Panc1 (cell line): ENCODE measurements at regions not wholly inside any gene's neighbourhood (a gene's known extent, or its start where the extent isn't known, plus 50 kb on each side); places are given as distances from the start of the nearest gene placed in this dataset.

ENCODE experiments used
- POLR2AphosphoS5 ChIP-seq: IDR thresholded peaks from 2 replicates; pipeline ENCODE4 v1.6.1; 2012; ENCODE audit warnings: mild to moderate bottlenecking, low read depth, low read length, moderate library complexity
- SIN3A ChIP-seq: IDR thresholded peaks from 2 replicates; pipeline ENCODE4 v1.6.1; 2012; ENCODE audit warnings: low read depth, mild to moderate bottlenecking, low read length, moderate library complexity, borderline replicate concordance; ENCODE audit not compliant: insufficient read depth
- TF ChIP-seq, protein P1 (sequence below): fragments of 450-650 bp; IDR thresholded peaks from 2 replicates; pipeline ENCODE4 v1.5.1; 2017; ENCODE audit warnings: mild to moderate bottlenecking
- TF ChIP-seq, protein P2 (sequence below), 2 experiments: IDR thresholded peaks; 2 replicates each; pipeline ENCODE4 v1.6.1; 2011 to 2012; ENCODE audit warnings: low read depth in 2 of 2, control low read depth in 1 of 2, low read length in 1 of 2, mild to moderate bottlenecking in 1 of 2, moderate library complexity in 1 of 2; ENCODE audit not compliant: insufficient read depth in 1 of 2

GRCh38 chr7:138313829-138314178, 146.3 kb upstream of the TRIM24 start:
- TF ChIP-seq, protein P1, sequence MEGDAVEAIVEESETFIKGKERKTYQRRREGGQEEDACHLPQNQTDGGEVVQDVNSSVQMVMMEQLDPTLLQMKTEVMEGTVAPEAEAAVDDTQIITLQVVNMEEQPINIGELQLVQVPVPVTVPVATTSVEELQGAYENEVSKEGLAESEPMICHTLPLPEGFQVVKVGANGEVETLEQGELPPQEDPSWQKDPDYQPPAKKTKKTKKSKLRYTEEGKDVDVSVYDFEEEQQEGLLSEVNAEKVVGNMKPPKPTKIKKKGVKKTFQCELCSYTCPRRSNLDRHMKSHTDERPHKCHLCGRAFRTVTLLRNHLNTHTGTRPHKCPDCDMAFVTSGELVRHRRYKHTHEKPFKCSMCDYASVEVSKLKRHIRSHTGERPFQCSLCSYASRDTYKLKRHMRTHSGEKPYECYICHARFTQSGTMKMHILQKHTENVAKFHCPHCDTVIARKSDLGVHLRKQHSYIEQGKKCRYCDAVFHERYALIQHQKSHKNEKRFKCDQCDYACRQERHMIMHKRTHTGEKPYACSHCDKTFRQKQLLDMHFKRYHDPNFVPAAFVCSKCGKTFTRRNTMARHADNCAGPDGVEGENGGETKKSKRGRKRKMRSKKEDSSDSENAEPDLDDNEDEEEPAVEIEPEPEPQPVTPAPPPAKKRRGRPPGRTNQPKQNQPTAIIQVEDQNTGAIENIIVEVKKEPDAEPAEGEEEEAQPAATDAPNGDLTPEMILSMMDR = no peak
- TF ChIP-seq SIN3A (no peak), POLR2AphosphoS5 (no peak)
- TF ChIP-seq, protein P2, sequence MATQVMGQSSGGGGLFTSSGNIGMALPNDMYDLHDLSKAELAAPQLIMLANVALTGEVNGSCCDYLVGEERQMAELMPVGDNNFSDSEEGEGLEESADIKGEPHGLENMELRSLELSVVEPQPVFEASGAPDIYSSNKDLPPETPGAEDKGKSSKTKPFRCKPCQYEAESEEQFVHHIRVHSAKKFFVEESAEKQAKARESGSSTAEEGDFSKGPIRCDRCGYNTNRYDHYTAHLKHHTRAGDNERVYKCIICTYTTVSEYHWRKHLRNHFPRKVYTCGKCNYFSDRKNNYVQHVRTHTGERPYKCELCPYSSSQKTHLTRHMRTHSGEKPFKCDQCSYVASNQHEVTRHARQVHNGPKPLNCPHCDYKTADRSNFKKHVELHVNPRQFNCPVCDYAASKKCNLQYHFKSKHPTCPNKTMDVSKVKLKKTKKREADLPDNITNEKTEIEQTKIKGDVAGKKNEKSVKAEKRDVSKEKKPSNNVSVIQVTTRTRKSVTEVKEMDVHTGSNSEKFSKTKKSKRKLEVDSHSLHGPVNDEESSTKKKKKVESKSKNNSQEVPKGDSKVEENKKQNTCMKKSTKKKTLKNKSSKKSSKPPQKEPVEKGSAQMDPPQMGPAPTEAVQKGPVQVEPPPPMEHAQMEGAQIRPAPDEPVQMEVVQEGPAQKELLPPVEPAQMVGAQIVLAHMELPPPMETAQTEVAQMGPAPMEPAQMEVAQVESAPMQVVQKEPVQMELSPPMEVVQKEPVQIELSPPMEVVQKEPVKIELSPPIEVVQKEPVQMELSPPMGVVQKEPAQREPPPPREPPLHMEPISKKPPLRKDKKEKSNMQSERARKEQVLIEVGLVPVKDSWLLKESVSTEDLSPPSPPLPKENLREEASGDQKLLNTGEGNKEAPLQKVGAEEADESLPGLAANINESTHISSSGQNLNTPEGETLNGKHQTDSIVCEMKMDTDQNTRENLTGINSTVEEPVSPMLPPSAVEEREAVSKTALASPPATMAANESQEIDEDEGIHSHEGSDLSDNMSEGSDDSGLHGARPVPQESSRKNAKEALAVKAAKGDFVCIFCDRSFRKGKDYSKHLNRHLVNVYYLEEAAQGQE (IDR thresholded peaks at IDR 0.05; ENCODE audit: insufficient read depth in 1 of 2, low read depth in 2 of 2, low read length in 1 of 2) = no peak
